ENCODE measurements at regions not wholly inside any gene's neighbourhood (a gene's known extent, or its start where the extent isn't known, plus 50 kb on each side); places are given as distances from the start of the nearest gene placed in this dataset.

DNA sequence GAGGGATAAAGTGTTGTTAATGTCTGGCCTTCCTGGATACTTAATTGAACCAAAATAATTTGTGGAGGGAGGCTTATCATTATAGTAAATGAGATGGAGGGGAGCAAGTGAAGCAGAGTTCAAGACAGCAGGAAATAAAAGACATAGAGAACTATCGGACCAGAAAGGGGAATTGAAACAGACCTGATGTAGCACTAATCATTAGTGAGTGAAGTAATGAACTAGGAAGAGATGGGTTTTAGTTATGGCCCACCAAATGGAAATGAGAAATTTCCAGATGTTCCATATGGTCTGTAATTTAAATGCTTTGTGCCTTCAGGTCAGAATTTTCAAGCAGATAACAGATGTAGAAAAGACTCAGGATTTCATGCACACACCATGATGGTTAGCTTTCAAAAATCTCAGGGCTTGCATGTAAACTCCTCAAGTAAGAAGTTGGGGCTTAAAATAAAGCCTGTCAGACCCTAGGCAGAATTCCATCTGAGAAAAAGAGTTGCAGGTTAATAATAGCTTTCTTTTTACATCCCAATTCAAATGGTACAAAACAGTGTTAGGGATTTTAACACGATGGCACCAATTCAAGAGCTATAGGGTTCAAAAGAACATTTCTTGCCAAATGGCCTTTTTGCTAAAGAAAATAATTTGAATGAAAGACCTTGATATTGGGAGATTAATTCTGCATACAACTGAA is 355.8 kb downstream of the FSCB start:
- no peak for DNase-seq (ENCODE audit: low read depth, low spot score)

DNA sequence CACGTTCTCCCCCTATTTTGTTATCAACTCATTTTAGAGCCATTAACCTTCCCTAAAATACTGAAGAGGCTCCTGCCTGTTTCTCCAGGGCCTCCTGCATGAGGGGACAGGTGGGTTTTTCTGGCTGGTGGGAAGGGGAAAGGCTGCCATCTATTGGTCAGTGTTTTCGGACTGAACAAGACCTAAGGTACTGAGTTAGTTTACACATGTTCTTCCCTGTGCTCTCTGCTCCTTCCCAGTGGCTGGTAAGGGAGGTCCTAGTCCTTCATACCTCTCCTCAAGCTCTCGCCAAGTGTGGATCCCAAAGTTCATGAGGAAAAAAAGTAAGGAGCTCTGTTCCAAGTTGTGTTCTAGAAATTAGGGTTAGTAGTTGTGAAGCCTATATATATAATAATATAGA is 357.5 kb downstream of the FSCB start:
- DNase-seq (ENCODE audit: low read depth, low spot score), result no peak

DNA sequence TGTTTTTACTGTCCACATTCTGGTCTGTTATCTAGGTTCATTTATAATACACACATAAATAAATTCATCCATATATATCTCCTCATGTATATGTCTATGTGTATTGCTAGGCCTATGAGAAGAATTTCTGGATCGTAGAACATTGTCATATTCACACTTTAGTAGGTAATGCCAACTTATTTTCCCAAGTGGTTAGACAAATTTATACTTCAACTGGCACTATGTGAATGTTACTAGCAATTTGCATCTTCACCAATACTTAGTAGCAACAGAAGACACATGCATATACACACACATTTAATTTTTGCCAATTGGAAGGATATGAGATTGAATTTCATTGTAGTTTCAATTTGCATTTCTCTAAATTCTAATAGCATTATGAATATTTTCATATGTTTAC is 365.1 kb downstream of the FSCB start:
- DNase-seq (ENCODE audit: low read depth, low spot score), result no peak

DNA sequence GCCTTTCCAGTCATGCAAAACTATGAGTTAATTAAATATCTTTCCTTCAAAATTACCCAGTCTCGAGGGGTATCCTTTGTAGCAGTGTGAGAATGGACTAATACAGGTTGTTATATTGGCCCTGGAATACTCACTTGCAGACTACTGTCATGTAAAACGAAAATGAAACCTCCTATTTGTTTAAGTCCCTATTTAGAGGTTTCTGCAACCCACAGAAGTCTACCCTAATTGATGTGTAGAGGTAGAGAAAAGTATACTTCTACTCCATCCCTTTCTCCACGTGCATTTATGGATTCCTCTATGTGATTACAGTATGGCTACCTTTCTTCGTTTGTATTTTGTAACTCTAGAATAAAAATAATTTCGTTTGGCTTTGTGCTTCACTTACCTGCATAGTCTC is 371.1 kb downstream of the FSCB start:
- DNase-seq (ENCODE audit: low read depth, low spot score), result no peak

DNA sequence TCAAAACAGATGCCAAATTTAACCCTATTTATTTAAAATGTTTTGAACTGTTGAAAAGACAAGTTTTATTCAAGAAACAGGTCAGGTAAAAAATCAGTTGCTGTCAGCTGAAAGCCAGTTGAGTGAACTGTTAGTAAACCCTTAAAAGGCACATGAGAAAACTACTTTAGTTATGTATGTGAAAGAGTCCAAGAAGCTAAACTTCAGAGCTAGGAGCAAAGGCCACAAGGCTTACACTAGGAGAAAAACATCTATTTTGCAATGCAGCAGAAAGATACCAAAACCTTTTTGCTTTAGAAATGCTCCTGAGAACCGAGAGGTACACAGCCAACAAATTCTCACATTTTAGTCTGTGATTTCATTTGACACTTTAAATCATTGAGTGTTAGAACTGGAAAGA is 375.2 kb downstream of the FSCB start:
- DNase-seq (ENCODE audit: low read depth, low spot score), result no peak

DNA sequence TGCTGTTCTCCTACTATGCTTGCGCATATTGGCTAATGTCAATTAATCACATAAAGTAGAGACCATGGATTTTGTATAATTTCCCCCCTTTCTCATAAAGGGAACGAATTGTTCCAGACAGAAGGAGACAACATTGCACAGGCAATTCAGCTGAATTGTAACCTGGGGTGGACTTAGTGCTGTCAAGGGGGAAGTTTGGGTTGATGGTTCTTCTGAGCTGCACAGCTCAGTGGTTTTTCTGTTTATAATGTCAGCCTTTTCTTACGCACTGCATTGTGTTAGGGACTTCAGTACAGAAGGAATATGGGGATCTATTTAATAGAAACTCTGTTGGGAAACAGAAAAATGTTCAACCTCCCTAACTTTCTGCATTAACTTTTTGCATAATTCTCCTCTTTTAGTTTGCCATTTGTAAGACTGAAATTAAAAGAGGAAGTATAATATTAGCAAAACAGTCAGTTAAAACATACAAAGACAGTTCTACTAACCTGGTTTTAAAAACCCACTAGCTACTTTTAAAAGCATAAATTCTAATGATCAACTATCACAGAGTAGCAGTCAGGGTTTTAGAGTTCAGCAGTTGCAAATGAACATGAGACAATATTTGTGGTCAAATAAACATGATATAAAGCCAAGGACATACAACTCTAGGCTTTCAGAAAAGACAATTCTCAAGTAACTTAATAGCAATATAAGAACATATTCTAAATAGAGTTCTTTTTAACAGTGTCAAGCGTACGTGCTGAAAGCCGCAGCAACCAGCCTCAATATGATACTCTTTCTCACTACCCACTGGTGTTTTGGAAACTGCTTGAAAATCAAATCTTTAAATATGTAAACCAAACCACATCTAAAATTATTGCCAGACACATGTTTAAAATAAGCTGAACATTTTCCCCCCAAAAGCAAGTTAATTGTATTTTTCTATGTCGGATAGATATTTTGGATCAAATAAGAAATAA is 393.0 kb downstream of the FSCB start:
- DNase-seq (ENCODE audit: low read depth, low spot score), result no peak

DNA sequence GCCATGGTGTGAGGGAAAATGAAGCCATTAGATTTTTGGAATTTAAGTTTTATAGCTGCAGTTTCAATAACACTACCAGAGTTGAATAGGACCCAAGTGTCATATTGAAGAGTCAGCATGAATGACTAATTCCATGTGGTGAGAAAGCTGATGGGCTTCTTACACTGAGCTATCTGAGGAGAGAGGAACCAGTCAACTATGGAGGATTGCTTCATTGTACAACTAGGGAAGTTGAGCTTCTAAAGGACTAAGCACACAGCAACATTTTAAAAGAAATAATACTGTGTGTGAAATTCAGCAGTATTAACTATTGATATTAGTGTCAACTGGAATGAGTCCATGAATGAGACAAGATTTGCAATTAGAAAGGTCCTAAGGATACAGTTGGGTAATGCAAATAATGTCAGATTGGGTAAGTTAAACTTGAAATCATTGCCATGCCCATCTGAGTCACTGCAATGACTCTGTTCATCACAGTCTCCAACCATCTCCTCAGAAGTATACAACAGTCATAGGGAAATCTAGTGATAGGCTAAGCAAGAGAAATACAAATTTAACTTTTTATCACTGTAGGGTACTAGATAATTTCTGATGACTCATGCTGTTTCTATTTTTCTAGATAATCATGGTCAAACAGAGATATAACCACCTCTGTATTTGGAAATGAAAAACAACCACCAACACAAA is 394.2 kb downstream of the FSCB start:
- no peak for DNase-seq (ENCODE audit: low read depth, low spot score)

DNA sequence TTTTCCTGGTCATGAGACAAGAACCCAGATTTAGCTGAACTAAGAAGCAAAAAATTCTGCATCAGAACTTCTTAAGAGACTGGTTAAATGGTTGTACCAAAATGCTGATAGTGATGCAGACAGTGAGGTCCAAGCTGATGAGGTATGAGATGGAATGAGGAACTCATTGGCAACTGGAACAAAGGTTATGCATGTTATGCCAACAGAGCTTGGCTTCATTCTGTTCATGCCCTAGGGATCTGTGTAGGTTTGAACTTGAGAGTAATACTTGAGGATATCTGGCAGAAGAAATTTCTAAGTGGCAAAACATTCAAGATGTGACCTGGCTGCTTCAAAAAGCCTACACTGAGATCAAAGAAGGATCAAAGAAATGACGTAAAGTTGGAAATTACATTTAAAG is 398.0 kb downstream of the FSCB start:
- no peak for DNase-seq (ENCODE audit: low read depth, low spot score)

DNA sequence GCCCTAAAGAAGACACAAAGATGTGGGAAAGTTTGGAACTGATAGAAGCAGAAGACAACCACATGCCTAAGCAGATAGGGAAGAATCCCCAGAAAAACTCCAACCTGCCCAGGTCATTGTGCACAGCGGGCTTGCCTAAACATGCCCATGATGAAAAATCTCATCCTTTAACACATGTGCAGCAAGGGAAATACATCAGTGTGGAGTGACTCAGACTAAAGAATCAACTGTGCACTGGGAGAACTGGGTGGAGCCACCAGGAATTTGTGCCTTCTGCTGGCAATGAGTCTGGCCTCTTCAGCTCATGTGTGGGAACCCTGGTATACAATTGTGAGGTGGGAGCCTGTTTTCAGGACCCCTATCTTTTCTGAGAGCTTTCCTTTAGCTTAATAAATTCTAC is 398.5 kb downstream of the FSCB start:
- no peak for DNase-seq (ENCODE audit: low read depth, low spot score)

DNA sequence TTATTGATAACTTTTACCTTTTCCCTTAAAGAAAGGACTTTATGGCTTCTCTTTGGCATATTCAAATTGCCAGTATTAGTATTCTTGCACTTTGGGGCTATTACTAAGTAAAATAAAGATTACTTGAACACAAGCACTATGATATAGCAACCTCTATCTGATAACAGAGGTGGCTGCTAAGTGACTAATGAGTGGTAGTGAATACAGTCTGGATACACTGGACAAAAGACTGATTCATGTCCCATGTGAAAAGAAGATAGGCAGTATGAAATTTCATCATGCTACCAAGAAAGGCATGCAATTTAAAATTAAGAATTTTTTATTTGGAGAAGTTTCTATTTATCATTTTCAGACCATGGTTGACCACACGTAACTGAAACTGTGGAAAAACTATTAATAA is 399.9 kb downstream of the FSCB start:
- no peak for DNase-seq (ENCODE audit: low read depth, low spot score)

DNA sequence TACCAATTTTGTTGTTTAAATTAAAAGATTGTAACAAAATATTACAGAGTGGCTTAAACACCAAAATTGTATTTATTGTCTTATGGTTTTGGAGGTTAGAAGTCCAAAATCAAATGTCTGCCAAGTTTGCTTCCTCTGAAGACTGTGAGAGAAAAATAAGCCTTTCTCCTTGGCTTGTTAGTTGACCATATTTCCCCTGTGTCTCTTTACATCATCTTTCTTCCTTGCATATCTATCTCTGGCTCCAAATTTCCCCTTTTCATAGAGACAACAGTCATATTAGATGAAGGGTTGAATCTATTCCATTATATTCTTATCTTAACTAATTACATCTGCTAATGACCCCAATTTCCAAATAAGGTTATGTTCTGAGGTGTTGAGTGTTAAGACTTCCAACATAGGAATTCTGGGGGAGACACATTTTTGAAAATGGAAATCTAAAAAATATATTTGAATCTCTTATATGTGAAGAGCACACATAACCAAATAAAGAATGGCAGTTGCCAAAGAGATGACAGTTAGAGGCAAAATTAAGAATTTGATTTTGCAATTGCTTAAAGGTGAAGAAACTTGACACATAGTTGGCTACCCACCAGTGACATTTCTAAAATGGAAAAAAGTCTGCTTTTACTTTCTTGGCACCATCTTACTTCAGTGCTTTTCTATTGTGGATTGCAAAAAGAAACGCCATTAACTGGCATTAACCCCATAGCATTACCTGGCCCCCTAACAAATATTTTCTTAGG is 407.2 kb downstream of the FSCB start:
- DNase-seq (ENCODE audit: low read depth, low spot score), result no peak

DNA sequence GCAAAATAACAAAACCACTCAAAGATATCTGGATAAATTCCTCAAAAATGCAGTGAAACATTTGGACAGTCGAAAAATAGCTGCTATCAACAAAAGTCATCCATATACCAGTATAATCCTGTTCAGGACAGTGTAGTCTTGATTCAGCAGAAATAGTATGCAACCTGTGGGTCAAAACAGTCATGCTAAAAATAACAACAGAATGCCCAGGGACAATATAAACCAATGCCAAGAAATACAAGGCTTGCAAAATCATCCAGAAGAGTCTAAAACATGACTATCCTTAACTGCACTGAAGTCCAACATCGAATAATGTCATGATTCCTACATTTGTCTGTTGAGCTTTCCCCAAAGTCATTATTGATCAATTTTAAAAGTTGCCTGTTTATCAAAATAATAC is 425.9 kb downstream of the FSCB start:
- DNase-seq (ENCODE audit: low read depth, low spot score), result no peak

DNA sequence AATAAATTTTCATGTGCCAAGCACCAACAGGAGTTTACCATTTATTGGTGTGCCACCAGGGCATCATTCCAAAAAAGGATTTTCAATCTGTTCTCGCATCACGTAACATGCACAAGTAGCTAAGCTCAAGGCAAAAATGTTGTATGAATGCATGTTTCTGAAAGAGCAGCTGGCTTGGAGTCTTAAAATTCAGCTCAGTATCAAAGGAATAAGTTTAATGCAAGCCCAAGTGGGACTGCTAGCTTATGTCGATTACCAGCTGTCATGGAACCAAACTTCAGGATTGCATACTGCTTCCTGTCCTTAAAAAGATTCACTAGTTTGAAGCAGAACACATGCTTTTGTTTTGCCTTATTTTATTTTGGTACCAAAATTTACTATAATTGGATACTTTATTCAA is 437.0 kb downstream of the FSCB start:
- DNase-seq (ENCODE audit: low read depth, low spot score), result no peak

DNA sequence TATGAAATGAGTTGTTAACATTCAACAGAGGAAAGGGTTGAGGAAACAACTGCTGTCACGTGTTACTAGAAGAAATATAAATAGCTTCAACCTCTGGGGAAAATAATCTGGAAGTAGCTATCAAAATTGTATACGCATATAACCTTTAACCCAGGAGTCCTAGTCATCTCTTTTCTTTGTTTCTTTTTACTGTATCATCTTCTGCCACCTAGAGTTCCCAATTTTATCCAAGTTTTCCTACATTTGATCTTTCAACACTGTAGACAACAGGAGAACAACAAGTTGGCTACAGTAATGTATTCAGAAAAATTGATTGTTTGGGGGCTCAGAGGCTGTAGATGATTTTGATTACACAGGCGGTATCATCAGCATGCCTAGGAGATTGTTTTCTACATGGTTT is 453.7 kb downstream of the FSCB start:
- DNase-seq (ENCODE audit: low read depth, low spot score), result no peak

DNA sequence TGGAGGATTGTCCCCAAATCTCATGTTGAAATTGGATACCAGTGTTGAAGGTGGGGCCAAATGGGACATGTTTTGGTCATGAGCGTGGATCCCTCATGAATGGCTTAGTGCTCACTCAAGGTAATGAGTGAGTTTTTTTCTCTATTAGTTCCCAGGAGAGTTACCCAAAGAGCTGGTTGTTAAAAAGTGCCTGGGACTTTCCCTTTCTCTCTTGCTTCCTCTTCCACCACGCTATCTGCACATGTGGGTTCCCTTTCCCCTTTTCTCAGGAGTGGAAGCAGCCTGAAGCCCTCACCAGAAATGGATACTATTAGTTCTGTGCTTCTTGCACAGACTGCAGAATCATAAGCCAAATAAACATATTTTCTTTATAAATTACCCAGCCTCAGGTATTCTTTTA is 465.4 kb downstream of the FSCB start:
- no peak for DNase-seq (ENCODE audit: low read depth, low spot score)

DNA sequence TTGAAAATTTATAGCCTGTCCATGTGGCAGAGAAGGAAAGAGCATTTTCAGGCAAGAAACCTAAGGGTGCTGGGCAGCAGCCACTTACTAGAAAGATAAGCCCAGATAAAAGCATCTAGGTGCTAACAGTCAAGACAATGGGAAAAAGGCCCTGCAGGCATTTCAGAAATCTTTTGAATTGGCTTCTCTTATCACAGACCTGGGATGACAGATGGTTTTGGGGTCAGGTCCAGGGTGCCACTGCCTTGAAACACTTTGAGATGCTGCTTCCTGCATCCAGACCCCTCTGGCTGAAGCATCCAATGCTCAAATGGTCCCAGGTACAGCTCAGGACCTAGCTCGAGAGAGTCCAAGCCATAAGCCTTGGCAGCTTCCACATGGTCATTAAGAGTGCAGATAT is 466.5 kb downstream of the FSCB start:
- DNase-seq (ENCODE audit: low read depth, low spot score), result no peak

DNA sequence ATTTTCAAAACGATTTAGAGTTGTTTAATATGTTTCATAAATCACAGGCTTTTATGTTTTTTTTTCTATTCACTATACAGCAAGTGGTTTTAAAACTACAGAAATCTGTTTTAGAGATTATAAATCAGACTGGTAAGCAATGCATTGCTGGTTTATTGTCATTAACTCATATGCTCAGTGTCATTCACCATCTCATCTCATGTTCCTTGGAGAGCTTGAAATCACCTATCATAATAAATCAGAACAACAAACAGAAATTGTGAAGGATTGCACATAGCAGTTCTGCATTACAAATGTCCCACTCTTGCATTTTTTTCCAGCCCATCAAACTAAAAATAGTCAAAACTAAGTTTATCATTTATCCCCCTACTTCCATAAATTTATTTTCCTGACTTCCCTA is 470.8 kb downstream of the FSCB start:
- no peak for DNase-seq (ENCODE audit: low read depth, low spot score)

DNA sequence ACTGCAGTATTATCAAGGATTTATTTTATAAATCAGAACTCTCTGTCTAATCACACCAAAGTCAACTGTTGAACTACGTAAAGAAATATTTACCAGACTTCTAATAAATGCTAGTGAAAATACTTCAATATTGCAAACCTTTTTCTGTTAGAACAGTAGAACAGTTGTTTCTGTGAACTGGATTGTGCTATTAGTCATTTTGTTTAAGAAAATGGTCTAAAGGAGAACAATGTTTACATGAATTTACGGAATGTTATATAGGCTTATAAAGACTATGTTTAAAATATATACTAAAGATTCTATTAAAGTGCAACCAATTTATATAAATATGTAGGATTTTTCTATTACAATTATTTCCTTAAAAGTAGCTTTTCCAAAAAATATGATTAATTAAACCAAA is 471.4 kb downstream of the FSCB start:
- no peak for DNase-seq (ENCODE audit: low read depth, low spot score)

DNA sequence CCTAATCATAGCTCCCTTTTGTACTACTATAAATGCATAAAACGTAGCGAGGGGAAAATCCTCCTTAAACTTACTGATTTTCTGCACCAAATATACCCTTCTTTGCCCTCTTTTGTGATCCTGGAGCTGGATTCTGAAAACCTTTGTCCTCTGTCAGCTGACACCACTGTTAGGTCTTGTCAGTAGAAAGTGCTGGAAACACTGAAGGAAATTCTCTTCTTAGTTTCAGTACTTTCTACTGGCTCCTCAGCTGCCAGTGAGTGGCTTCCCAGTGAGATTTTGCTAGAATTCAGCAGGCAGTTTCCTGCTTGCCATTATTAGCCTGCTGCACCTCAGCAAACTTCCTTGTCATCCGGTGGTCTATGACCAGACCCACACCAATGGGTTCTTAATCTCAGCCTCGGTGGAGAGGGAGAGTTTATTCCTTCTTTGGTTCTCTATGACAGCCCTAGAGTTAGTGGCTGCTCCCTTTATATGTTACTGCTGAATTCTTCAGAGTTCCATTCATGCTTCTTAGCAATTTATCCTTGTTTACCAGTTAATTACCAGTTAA is 476.2 kb downstream of the FSCB start:
- no peak for DNase-seq (ENCODE audit: low read depth, low spot score)

DNA sequence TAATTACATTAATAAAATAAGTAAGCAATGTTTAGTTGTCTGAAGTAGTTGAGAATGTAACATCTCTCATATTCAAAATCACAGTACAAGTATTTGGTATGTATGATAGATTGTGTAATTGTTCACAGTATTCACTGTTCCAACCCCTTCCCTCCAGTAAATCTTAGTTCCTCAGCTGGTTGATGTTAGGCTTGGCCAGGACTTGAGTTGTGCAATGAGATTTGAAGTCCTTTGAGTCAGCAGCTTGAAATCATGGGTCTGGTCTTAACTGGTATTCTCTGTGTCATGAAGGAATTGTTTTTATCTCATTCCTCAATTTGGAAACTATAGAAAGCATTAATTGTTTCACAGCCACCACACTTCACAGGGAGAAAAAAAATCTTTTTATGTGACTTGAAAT is 477.1 kb downstream of the FSCB start:
- DNase-seq (ENCODE audit: low read depth, low spot score), result no peak

DNA sequence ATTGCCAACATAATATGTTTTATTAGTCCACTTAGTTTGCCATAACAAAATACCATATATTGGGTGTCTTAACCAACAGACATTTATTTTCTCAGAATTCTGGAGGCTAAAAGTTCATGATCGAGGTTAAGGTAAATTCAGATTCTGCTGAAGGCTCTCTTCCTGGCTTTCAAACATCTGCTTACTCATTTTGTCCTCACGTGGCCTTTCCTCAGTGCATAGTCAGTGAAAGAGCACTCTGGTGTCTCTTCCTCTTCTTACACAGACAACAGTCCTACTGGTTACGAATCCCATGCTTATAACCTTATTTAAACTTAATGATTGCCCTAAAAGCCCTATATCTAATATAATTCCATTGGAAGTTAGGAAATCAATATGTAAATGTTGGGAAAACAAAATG is 479.7 kb downstream of the FSCB start:
- no peak for DNase-seq (ENCODE audit: low read depth, low spot score)

DNA sequence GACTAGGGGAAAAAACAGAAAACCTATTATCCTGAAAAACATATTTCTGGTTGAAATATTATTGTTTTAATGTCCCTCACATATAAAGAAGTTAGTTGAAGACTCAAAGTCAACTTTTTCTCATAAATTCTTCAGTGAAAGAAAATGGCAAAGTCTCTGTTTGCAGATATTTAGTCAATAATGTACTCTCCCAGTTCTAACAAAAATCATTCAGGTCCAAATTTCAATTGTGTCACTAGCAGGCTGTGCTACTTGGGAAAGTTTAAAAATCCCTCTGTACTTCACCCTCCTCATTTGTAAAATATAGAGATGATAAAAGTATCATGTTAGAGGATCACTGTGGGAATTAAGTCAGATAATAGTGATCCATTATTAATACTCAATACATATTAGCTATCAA is 496.5 kb downstream of the FSCB start:
- no peak for DNase-seq (ENCODE audit: low read depth, low spot score)
